ENCODE measurements at regions not wholly inside any gene's neighbourhood (a gene's known extent, or its start where the extent isn't known, plus 50 kb on each side); places are given as distances from the start of the nearest gene placed in this dataset.

DNA sequence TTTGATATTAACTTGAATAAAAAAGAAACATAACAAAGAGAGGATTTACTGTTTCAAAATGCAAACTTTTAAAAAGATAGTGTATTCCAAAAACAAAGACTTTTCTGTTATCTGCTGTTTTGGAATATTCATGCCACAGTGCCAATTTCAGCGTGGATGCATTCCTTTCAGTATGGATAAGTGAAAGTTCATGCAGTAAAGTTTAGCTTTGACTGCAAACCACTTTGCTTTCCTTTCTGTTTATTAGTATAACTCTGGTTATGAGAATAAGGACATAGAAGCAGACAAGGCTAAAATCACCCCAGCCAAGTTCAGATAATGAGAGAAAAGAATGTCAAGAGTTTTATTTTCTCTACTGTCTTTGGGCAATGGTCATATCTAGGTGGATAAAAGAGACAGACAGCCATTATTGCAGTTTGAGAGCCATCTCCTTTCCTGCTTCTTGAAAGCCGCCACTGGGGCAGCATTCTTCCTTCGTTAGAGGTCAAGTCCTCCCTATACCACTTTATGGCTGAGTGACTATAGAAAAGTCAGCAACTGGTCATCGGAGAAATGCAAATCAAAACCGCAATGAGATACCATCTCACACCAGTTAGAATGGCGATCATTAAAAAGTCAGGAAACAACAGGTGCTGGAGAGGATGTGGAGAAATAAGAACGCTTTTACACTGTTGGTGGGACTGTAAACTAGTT, 82.4 kb upstream of the BLID start:
- Histone ChIP-seq H3K23ac (ENCODE audit: low read depth, low read length) (peak overlapping the region; percentile 76), H2BK15ac (ENCODE audit: low read depth, low read length) (peak overlapping the region; percentile 55; the same call in 1 of the 3 replicates), H3K4me3 (ENCODE audit: insufficient read depth, low read depth, low read length) (no peak overlapping the region), H4K91ac (ENCODE audit: insufficient read depth, low read depth, low read length) (peak overlapping the region; percentile 91), H4K5ac (ENCODE audit: low read depth, low read length) (peak overlapping the region; percentile 88), H3K4me1 (ENCODE audit: control insufficient read depth, insufficient read depth, low read length) (peaks cover 30% of the 10 kb centered on the region), H2AK5ac (ENCODE audit: low read depth, low read length) (peak overlapping the region; percentile 93), H2BK120ac (ENCODE audit: low read depth, low read length) (peak overlapping the region; percentile 97), H3K4me2 (ENCODE audit: low read depth, low read length) (peak overlapping the region; percentile 53; the same call in 1 of the 2 replicates), H3K4ac (ENCODE audit: low read depth, low read length) (peak overlapping the region; percentile 97), H3K27ac (ENCODE audit: insufficient read depth, low read length) (peak overlapping the region; percentile 97), H3K79me1 (ENCODE audit: low read depth in 1 of 2, low read length in 2 of 2) (peaks cover 10 to 55% of the 10 kb centered on the region in 2 experiments; a peak in 3 of 4 replicates), H2BK20ac (ENCODE audit: low read depth, low read length) (peak overlapping the region; percentile 90), H3K9ac (ENCODE audit: low read depth, low read length) (peak overlapping the region; percentile 45), H4K20me1 (ENCODE audit: insufficient read depth, low read length) (no peaks in the 10 kb centered on the region), H3K56ac (ENCODE audit: extremely low read depth, insufficient read depth, low read length) (peak overlapping the region; percentile 91), H3K18ac (ENCODE audit: low read depth, low read length) (peak overlapping the region; percentile 95), H2BK5ac (ENCODE audit: low read depth, low read length, poor library complexity, severe bottlenecking) (peak overlapping the region; percentile 95), H2AFZ (replicated peaks; ENCODE audit: low read length, poor library complexity) (no peak overlapping the region), H4K8ac (ENCODE audit: low read depth in 2 of 2, low read length in 2 of 2) (peak overlapping the region; percentile 94 to 95), H3K14ac (replicated peaks; ENCODE audit: low read depth, low read length) (peak overlapping the region; percentile 59), H2AK9ac (replicated peaks; ENCODE audit: low read depth, low read length, poor library complexity) (no peak overlapping the region), H3K36me3 (ENCODE audit: control insufficient read depth, insufficient read depth, low read length) (peaks cover 12% of the 10 kb centered on the region), H3K27me3 (ENCODE audit: control insufficient read depth, insufficient read depth, low read length) (no peaks in the 10 kb centered on the region), H3K9me1 (ENCODE audit: insufficient read depth, low read length) (peaks cover 7% of the 10 kb centered on the region; the same call in 1 of the 2 replicates), H3K9me3 (ENCODE audit: control insufficient read depth, insufficient read depth, low read length) (no peaks in the 10 kb centered on the region)
- no peak for ATAC-seq (ENCODE audit: low read depth)
- POLR2A ChIA-PET (ENCODE audit: unreplicated experiment) = interaction anchor here (0.5 to 0.7 kb wide), 3 partner anchors 9 to 97 kb away, joined by 3 read pairs; no protein-coding TSS in a partner anchor
- CTCF ChIA-PET = no interaction called here
- in situ Hi-C loops (cut with MboI; ENCODE audit: low sequenced_read_pairs) (loop anchor here (25.0 kb wide), 1 partner anchor 989 kb away; the partner anchor contains the start of gene CLMP), dilution Hi-C loops (cut with HindIII; ENCODE audit: low sequenced_read_pairs, unreplicated experiment) (no loop called here), intact Hi-C loops (cut with micrococcal nuclease) (no loop called here)
- WGBS, 2 experiments (ENCODE audit: extremely low coverage in 2 of 2, insufficient read length in 1 of 2) = no CpG with 5 or more reads among the region's 7 CpGs
- TF ChIP-seq RAD21 (IDR thresholded peaks at IDR 0.05; ENCODE audit: low read length) (no peak), POLR2A (IDR thresholded peaks at IDR 0.05; ENCODE audit: low read depth, low read length) (no peak)
- DNase-seq = peak; percentile 52
- no TSS peak for BruUV-seq (replicated peaks)
